HG02938 (cell line): ENCODE measurements at regions not wholly inside any gene's neighbourhood (a gene's known extent, or its start where the extent isn't known, plus 50 kb on each side); places are given as distances from the start of the nearest gene placed in this dataset.

Source experiments
- ATAC-seq: cut with Tn5 transposase; IDR thresholded peaks from one replicate; pipeline ENCODE4 v1.9.1; 2021; ENCODE audit warnings: mild to moderate bottlenecking, moderate library complexity; ENCODE audit not compliant: unreplicated experiment

- no peak for ATAC-seq
Observed at GRCh38 chr16:26281381-26282110, 589.8 kb downstream of the HS3ST4 start.

GRCh38 chr16:26295625-26296304 is 604.0 kb downstream of the HS3ST4 start:
- no peak for ATAC-seq

- no peak for ATAC-seq
Observed at GRCh38 chr16:26301516-26301915, 609.8 kb downstream of the HS3ST4 start.

- no peak for ATAC-seq
Observed at GRCh38 chr16:26316683-26317464, 625.1 kb downstream of the HS3ST4 start.

- no peak for ATAC-seq
Observed at GRCh38 chr16:26317885-26318284, 626.1 kb downstream of the HS3ST4 start.

GRCh38 chr16:26330654-26331053 is 638.9 kb downstream of the HS3ST4 start:
- no peak for ATAC-seq

GRCh38 chr16:26334218-26335111 is 642.7 kb downstream of the HS3ST4 start:
- ATAC-seq: no peak

GRCh38 chr16:26335236-26335853 is 643.6 kb downstream of the HS3ST4 start:
- ATAC-seq: no peak

DNA sequence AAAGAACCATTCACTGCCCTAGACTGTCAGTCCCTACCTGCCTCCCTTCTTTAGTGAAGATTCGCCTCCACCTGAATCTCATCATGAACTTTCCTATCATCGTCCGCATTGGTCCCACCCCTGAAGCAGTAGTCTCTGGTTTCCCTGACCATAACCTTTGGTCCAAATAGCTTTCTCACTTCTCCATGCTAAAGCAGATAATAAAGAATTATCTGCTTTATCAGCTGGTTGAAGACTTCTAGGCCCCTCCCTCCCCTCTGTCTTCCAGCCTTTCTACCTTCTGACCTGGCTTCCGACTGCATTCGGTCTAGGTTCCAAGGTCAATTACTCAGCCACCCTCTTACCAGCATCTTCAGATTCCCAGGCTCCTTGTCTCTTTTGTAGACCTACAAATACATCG is 650.9 kb downstream of the HS3ST4 start:
- no peak for ATAC-seq

DNA sequence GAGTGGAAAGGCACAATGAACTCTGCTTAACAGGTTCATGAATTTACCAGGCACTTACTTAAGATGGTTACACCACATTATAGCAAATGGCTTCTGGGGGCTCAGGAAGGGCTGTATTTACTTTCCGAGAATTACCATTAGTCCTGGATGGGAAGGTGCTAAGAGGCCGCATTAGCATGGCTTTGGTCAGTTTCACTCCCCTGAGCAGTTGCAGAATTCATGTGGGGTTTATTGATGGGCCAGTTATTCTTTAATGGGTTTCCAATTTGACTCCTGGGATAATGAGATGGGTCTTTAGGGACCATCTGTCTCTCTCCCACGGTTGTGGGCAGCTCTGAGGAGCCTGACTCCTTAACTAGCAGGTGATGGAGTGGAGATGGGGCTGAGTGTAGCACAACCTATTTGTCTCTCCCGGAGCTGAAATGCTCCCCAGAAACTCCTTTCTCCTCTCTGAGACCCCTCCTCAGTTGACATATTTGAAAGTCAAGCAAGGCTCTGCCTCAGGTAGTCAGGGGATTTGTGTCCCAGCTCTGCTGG is 652.5 kb downstream of the HS3ST4 start:
- ATAC-seq: no peak

DNA sequence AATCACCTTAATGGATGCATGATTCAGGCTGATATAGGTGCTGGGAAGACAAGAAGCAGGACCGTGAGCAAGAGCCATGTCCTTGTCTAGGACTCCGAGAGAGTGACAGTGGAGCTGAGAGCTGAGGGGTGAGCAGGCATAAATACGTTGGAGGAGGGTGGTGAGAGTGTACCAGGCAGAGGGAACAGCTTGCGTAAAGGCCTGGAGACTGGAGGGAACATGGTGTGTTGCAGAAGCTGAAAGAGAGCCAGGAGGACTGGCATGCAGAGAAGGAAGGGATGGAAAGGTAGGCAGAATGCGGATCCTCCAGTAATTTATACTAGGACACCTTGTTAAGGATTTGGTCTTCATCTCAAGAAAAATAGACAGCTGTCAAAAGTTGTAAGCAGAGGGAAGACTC is 653.2 kb downstream of the HS3ST4 start:
- no peak for ATAC-seq

DNA sequence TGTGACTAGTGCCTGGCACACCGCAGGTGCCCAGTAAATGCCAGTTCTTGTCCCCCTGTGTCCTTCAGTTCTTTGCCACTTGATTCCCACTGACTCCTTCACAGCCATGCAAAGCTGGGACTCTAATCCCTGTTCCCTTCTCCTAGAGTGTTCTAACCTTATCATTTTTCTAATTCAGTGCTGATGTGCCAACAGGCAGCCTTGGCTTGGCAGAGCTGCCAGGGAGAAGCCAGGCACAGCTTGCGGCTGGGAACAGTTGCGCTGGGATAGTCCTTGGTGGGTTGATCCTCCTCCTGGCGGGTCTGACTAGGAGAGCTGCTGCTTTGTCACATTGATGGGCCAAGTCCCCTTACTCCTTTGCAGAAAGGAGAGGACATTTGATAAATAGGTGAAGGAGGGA is 654.2 kb downstream of the HS3ST4 start:
- no peak for ATAC-seq

- no peak for ATAC-seq
Observed at GRCh38 chr16:26348095-26348494, 656.3 kb downstream of the HS3ST4 start.

- ATAC-seq: no peak
Observed at GRCh38 chr16:26360867-26361266, 669.1 kb downstream of the HS3ST4 start.

DNA sequence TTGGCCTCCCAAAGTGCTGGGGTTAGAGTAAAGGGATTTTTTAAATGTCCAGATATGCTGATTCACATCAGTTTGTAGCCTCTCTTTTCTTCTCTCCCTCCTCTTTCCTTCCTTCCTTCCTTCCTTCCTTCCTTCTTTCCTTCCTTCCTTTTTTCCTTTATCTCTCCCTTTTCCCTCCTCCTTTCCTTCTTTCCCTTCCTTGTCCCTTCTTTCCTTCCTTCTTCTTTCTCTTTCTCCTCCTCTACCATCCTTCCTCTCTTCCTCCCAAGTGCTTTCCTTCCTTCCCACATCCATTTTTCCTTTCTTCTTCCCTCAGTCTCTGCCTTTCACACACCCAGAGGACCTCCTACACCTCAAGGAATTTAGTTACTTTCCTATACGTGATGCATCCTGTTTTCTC is 671.8 kb downstream of the HS3ST4 start:
- ATAC-seq: no peak

- ATAC-seq: no peak
Observed at GRCh38 chr16:26365161-26365940, 673.6 kb downstream of the HS3ST4 start.

DNA sequence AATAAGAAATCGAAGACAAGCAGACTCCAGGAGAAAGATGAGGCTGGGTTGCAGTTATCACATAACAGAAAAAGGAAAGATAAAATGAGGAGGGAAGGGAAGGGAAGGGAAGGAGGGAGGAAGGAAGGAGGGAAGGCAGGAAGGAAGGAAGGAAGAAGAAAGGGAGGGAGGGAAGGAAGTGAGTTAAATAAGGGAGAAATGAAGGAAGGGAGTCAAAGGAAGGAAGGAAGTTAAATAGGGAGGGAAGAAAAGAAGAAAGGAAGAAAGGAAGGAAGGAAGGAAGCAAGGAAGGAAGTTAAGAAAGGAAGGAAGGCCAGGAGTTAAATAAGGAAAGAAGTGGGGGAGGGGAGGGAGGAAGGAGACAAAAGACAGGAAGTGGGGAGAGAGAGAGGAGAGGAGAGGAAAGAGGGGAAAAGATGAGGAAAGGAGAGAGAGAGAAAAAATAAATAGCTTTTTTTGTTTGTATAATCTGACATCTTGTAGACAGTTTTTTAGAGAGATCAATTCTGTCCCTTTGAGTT is 679.6 kb downstream of the HS3ST4 start:
- ATAC-seq: no peak

DNA sequence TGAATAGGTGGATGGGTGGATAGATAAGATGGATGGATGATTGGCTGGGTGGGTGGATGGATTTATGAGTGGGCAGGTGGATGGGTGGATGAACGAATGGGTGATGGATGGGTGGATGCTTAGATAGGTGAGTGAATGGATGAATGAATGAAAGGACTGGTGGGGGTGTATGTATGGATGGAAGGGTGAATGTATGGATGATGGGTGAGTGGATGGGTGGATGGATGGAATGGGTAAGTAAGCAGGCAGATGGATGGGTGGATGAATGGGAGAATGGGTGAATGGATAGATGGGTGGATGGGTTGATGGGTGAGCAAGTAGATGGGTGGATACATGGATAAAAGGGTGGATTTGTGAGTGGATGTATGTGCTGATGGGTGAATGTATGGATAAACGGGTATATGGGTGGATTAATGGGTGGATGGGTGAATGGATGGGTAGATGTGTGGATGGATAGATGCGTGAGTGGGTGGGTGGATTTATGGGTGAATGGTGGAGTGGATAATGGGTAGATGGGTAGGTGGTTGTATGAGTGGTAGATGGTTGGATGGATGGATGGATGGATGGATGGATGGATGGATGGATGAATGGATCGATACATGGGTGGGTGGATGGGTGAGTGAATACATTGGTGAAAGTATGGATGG is 682.6 kb downstream of the HS3ST4 start:
- no peak for ATAC-seq

GRCh38 chr16:26382586-26382985 is 684.1 kb upstream of the C16orf82 start:
- no peak for ATAC-seq
